ENCODE measurements at regions not wholly inside any gene's neighbourhood (a gene's known extent, or its start where the extent isn't known, plus 50 kb on each side); places are given as distances from the start of the nearest gene placed in this dataset.
"Not testable (repeated sequence)": the region's sequence is repeated elsewhere in the genome, so short reads cannot be mapped to it uniquely, and the experiment has no call there.

DNA sequence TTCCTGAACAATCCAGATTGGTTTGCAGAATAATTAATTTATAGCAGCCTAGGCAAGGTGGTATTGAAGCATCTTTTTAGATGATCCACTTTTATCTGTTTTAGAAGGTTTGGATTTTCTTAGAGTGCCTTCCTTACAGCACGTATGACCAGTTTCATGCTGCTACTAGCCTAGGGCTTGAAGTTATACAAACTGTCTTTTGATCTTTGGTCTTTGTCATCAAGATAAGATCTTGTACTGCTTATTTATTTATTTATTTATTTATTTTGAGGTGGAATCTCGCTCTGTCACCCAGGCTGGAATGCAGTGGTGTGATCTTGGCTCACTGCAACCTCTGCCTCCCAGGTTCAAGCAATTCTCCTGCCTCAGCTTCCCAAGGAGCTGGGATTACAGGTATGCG is 68.5 kb upstream of the TGM3 start:
- TF ChIP-seq, protein P1, sequence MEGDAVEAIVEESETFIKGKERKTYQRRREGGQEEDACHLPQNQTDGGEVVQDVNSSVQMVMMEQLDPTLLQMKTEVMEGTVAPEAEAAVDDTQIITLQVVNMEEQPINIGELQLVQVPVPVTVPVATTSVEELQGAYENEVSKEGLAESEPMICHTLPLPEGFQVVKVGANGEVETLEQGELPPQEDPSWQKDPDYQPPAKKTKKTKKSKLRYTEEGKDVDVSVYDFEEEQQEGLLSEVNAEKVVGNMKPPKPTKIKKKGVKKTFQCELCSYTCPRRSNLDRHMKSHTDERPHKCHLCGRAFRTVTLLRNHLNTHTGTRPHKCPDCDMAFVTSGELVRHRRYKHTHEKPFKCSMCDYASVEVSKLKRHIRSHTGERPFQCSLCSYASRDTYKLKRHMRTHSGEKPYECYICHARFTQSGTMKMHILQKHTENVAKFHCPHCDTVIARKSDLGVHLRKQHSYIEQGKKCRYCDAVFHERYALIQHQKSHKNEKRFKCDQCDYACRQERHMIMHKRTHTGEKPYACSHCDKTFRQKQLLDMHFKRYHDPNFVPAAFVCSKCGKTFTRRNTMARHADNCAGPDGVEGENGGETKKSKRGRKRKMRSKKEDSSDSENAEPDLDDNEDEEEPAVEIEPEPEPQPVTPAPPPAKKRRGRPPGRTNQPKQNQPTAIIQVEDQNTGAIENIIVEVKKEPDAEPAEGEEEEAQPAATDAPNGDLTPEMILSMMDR (IDR thresholded peaks at IDR 0.05): not testable (repeated sequence)
- not testable (repeated sequence) for TF ChIP-seq POLR2A (IDR thresholded peaks at IDR 0.05)

Measured in heart left ventricle (tissue), 13 donors.